ENCODE measurements at regions not wholly inside any gene's neighbourhood (a gene's known extent, or its start where the extent isn't known, plus 50 kb on each side); places are given as distances from the start of the nearest gene placed in this dataset.

- TF ChIP-seq CTCF (IDR thresholded peaks at IDR 0.05; ENCODE audit: insufficient read depth, low read length), result no peak
- TF ChIP-seq REST (IDR thresholded peaks at IDR 0.05; ENCODE audit: insufficient replicate concordance, low read depth), result no peak
Measured at GRCh38 chr15:62419192-62419591, 254.1 kb upstream of the C2CD4B start.
